ENCODE measurements at regions not wholly inside any gene's neighbourhood (a gene's known extent, or its start where the extent isn't known, plus 50 kb on each side); places are given as distances from the start of the nearest gene placed in this dataset.

DNA sequence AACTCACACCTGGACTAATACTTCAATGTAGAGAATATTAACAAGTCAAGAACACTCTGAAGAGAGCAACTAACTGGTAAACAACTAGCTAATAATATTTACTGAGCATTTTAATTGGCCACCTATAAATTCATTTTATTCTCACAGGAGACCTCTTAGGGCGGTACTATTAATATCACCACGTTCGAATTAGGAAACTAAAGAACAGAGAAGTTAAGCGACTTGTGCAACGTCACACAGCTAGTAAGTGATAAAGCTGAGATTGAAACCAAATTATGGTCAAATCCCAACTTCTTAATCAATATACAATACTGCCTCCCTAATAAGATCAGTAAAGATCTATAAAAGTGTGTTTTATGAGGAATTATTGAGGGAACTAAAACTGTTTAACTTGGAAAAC lies 1034.3 kb upstream of the POU3F3 start:
- Histone ChIP-seq H3K36me3 (no peaks in the 10 kb centered on the region), H3K4me3 (no peak overlapping the region), H3K27ac (no peak overlapping the region), H3K9me3 (peaks cover 0 to 3% (median 0%) of the 10 kb centered on the region in 11 donors), H3K27me3 (no peaks in the 10 kb centered on the region), H3K4me1 (no peaks in the 10 kb centered on the region)
- TF ChIP-seq, protein P1, sequence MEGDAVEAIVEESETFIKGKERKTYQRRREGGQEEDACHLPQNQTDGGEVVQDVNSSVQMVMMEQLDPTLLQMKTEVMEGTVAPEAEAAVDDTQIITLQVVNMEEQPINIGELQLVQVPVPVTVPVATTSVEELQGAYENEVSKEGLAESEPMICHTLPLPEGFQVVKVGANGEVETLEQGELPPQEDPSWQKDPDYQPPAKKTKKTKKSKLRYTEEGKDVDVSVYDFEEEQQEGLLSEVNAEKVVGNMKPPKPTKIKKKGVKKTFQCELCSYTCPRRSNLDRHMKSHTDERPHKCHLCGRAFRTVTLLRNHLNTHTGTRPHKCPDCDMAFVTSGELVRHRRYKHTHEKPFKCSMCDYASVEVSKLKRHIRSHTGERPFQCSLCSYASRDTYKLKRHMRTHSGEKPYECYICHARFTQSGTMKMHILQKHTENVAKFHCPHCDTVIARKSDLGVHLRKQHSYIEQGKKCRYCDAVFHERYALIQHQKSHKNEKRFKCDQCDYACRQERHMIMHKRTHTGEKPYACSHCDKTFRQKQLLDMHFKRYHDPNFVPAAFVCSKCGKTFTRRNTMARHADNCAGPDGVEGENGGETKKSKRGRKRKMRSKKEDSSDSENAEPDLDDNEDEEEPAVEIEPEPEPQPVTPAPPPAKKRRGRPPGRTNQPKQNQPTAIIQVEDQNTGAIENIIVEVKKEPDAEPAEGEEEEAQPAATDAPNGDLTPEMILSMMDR (IDR thresholded peaks at IDR 0.05): no peak
- WGBS, 2 donors: 72 to 78% methylated on average over 5 of the region's 5 CpGs
- intact Hi-C loops (cut with DNase I): no loop called here
- ATAC-seq: no peak
- no peak for DNase-seq

DNA sequence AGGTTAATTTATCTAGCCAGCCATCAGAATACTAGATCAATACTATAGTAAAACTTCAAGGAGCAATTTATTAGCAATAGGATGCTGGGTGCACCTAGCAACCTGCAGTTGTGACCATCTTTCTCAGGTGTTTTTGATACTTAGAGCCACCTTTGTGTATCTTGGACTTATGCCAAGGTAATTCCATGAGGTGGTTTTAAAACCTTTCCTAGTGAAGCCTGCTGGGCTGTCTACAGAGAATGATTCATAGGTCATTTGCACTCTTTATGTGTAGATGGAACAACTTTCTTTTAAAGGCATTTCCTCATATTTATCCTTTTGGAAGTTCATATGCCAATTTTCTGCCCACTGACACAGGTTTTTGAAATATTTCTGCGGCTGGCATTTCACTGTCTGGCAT lies 1030.1 kb upstream of the POU3F3 start:
- Histone ChIP-seq H3K36me3 (no peaks in the 10 kb centered on the region), H3K9me3 (peaks cover 0 to 23% (median 5%) of the 10 kb centered on the region in 11 donors), H3K27ac (no peak overlapping the region), H3K4me3 (no peak overlapping the region), H3K4me1 (no peaks in the 10 kb centered on the region), H3K27me3 (no peaks in the 10 kb centered on the region)
- no peak for DNase-seq
- WGBS, 2 donors: 75 to 81% methylated on average over 1 of the region's 1 CpG
- intact Hi-C loops (cut with DNase I): no loop called here
- ATAC-seq: no peak
- TF ChIP-seq, protein P1 (IDR thresholded peaks at IDR 0.05): no peak

DNA sequence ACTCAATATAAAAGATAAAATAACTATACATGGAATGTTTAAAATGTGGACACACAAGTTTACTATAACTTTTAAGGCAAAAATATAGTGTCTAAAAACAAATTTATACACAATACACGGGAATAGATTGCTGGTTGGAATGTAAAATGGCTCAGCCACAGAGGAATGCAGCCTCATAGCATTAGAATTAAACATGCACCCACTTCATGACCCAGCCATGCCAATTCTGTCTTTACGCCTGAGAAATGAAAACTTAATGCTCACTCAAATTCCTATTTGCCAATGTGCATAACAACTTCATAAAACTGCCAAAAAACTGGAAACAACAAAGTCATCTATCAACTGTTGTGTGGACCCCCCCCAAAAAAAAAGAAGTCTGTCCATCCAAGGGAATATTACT lies 1006.6 kb upstream of the POU3F3 start:
- ATAC-seq: no peak
- H3K27me3 ChIP-seq: no peaks in the 10 kb centered on the region
- intact Hi-C loops (cut with DNase I): loop anchor here in 1 of 10 donors (10.0 kb wide), 1 partner anchor 1822 kb away; no protein-coding TSS in a partner anchor
- H3K27ac ChIP-seq: no peak overlapping the region
- TF ChIP-seq, protein P1 (IDR thresholded peaks at IDR 0.05): no peak
- no peak for DNase-seq
- no peaks in the 10 kb centered on the region for H3K36me3 ChIP-seq
- 77 to 87% methylated on average over 2 of the region's 2 CpGs for WGBS, 2 donors
- no peak overlapping the region for H3K4me3 ChIP-seq
- peaks cover 0 to 14% (median 7%) of the 10 kb centered on the region in 11 donors for H3K9me3 ChIP-seq
- H3K4me1 ChIP-seq: no peaks in the 10 kb centered on the region

DNA sequence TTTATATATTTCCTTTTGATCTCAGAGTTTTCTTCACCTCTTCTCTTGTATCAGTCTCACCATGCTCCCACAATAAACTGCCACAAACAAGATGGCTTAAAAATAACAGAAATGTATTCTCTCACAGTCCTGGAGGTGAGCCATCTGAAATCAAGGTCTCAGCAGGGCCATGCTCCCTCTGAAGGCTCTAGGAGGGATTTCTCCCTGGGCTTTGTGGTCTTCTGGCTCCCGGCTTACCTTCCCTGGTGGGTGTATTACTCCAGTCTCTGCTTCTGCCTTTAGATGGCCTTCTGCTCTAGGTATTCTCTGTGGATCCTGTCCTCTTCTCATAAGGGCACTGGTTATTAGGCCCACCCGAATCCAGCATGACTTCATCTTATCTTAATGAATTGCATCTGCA lies 994.7 kb upstream of the POU3F3 start:
- no peaks in the 10 kb centered on the region for H3K27me3 ChIP-seq
- ATAC-seq (no peak), DNase-seq (no peak)
- TF ChIP-seq, protein P1 (IDR thresholded peaks at IDR 0.05): no peak
- no peaks in the 10 kb centered on the region for H3K4me1 ChIP-seq
- intact Hi-C loops (cut with DNase I): no loop called here
- H3K4me3 ChIP-seq: no peak overlapping the region
- no peaks in the 10 kb centered on the region for H3K9me3 ChIP-seq
- 61 to 68% methylated on average over 2 of the region's 2 CpGs for WGBS, 2 donors
- no peaks in the 10 kb centered on the region for H3K36me3 ChIP-seq
- no peak overlapping the region for H3K27ac ChIP-seq

All from heart right ventricle (tissue), 16 donors.